ENCODE measurements at regions not wholly inside any gene's neighbourhood (a gene's known extent, or its start where the extent isn't known, plus 50 kb on each side); places are given as distances from the start of the nearest gene placed in this dataset.

- TF ChIP-seq CTCF (IDR thresholded peaks at IDR 0.05) = no peak
- TF ChIP-seq POLR2A (IDR thresholded peaks at IDR 0.05) = no peak
Measured at GRCh38 chr4:19472666-19473065, 779.0 kb upstream of the SLIT2 start.

All from adrenal gland (tissue), 5 donors.